Epithelial cell of proximal tubule (primary cell): ENCODE measurements at regions not wholly inside any gene's neighbourhood (a gene's known extent, or its start where the extent isn't known, plus 50 kb on each side); places are given as distances from the start of the nearest gene placed in this dataset.
A peak's percentile ranks its signal among the peaks of the same experiment; 100 is the strongest.

Experiments
- DNase-seq: peaks from one replicate; pipeline ENCODE4 v3.0.0-alpha.2; 2011; ENCODE audit warnings: low read depth
- H3K4me3 ChIP-seq: 2 replicates; pipeline ENCODE4 v1.5.1; 2011; ENCODE audit warnings: low read depth, mild to moderate bottlenecking, low read length
- CTCF ChIP-seq: conservative IDR thresholded peaks from 2 replicates; pipeline ENCODE4 v1.5.1; 2012; ENCODE audit warnings: low read depth, mild to moderate bottlenecking, low read length

- TF ChIP-seq CTCF: no peak
- H3K4me3 ChIP-seq: no peak overlapping the region
- DNase-seq: no peak
Observed at GRCh38 chr12:58238411-58238810, 297.0 kb downstream of the ATP23 start.

GRCh38 chr12:58241099-58241498, 299.7 kb downstream of the ATP23 start:
- no peak for DNase-seq
- no peak overlapping the region for H3K4me3 ChIP-seq
- TF ChIP-seq CTCF: no peak

GRCh38 chr12:58242796-58243630, 301.6 kb downstream of the ATP23 start:
- TF ChIP-seq CTCF: no peak
- DNase-seq: no peak
- H3K4me3 ChIP-seq: no peak overlapping the region

- no peak for DNase-seq
- H3K4me3 ChIP-seq: no peak overlapping the region
- TF ChIP-seq CTCF: peak; percentile 44
Observed at GRCh38 chr12:58247633-58248032, 306.3 kb downstream of the ATP23 start.

- no peak for DNase-seq
Observed at GRCh38 chr12:58248599-58248998, 307.2 kb downstream of the ATP23 start.

GRCh38 chr12:58249610-58250009, 308.2 kb downstream of the ATP23 start:
- no peak overlapping the region for H3K4me3 ChIP-seq
- no peak for TF ChIP-seq CTCF
- peak; percentile 29 for DNase-seq

More at GRCh38 chr12:58248599-58248998, 307.2 kb downstream of the ATP23 start:
- H3K4me3 ChIP-seq: no peak overlapping the region
- TF ChIP-seq CTCF: no peak

GRCh38 chr12:58250077-58250476, 308.7 kb downstream of the ATP23 start:
- H3K4me3 ChIP-seq: no peak overlapping the region
- TF ChIP-seq CTCF: no peak
- DNase-seq: no peak
